GM18498 (cell line): ENCODE measurements at regions not wholly inside any gene's neighbourhood (a gene's known extent, or its start where the extent isn't known, plus 50 kb on each side); places are given as distances from the start of the nearest gene placed in this dataset.

Source experiments
- ATAC-seq: cut with Tn5 transposase; IDR thresholded peaks from one replicate; pipeline ENCODE4 v1.9.1; 2021; ENCODE audit warnings: mild to moderate bottlenecking, moderate library complexity; ENCODE audit not compliant: unreplicated experiment

- ATAC-seq, result no peak
Observed at GRCh38 chr10:35728341-35728740, 86.2 kb upstream of the FZD8 start.

GRCh38 chr10:35726846-35727245 lies 84.8 kb upstream of the FZD8 start:
- no peak for ATAC-seq

GRCh38 chr10:35723992-35724391 lies 81.9 kb upstream of the FZD8 start:
- no peak for ATAC-seq

- ATAC-seq, result no peak
Observed at GRCh38 chr10:35723059-35723458, 81.0 kb upstream of the FZD8 start.

GRCh38 chr10:35722636-35723035 lies 80.5 kb upstream of the FZD8 start:
- ATAC-seq, result no peak

GRCh38 chr10:35722226-35722625 lies 80.1 kb upstream of the FZD8 start:
- ATAC-seq, result no peak

GRCh38 chr10:35720366-35720765 lies 78.3 kb upstream of the FZD8 start:
- no peak for ATAC-seq

- no peak for ATAC-seq
Observed at GRCh38 chr10:35716776-35717175, 74.7 kb upstream of the FZD8 start.

- no peak for ATAC-seq
Observed at GRCh38 chr10:35712486-35712885, 70.4 kb upstream of the FZD8 start.

- no peak for ATAC-seq
Observed at GRCh38 chr10:35711615-35712411, 69.7 kb upstream of the FZD8 start.

GRCh38 chr10:35707642-35708425 lies 65.7 kb upstream of the FZD8 start:
- ATAC-seq, result no peak

- no peak for ATAC-seq
Observed at GRCh38 chr10:35706959-35707358, 64.9 kb upstream of the FZD8 start.

- ATAC-seq, result no peak
Observed at GRCh38 chr10:35705671-35706070, 63.6 kb upstream of the FZD8 start.

GRCh38 chr10:35705051-35705450 lies 63.0 kb upstream of the FZD8 start:
- no peak for ATAC-seq

GRCh38 chr10:35704401-35704800 lies 62.3 kb upstream of the FZD8 start:
- no peak for ATAC-seq

GRCh38 chr10:35700487-35700882 lies 58.4 kb upstream of the FZD8 start:
- ATAC-seq, result no peak

GRCh38 chr10:35699848-35700486 lies 57.9 kb upstream of the FZD8 start:
- ATAC-seq, result no peak

GRCh38 chr10:35696392-35697287 lies 54.5 kb upstream of the FZD8 start:
- ATAC-seq, result no peak

- no peak for ATAC-seq
Observed at GRCh38 chr10:35693800-35694199, 51.7 kb upstream of the FZD8 start.
